GM12878 (cell line): ENCODE measurements at regions not wholly inside any gene's neighbourhood (a gene's known extent, or its start where the extent isn't known, plus 50 kb on each side); places are given as distances from the start of the nearest gene placed in this dataset.

Experiments
- ATAC-seq: fragments of 200-7000 bp; cut with Tn5 transposase; 3 replicates; pipeline ENCODE4 v1.9.1; 2020; ENCODE audit warnings: mild to moderate bottlenecking, moderate library complexity
- BruUV-seq: library from RNA; stranded (reverse); fragments of 400-500 nt; replicated peaks from 2 replicates; lab custom pipeline; 2021; lab: Mats Ljungman, UMichigan
- CTCF ChIA-PET: fragments of 300-600 bp; sonication (Branson Sonifier 250); formaldehyde crosslinking; extraction: SDS; loops from one replicate; lab custom pipeline; 2021; ENCODE audit warnings: inconsistent platforms; lab: Yijun Ruan, JAX
- POLR2A ChIA-PET: fragments of 350-600 bp; formaldehyde crosslinking; extraction: SDS; loops from one replicate; lab custom pipeline; 2021; ENCODE audit warnings: inconsistent platforms; lab: Charles Lee
- RAD21 ChIA-PET: fragments of 300-600 bp; sonication (Branson Sonifier 250); formaldehyde crosslinking; loops from one replicate; lab custom pipeline; 2023; ENCODE audit warnings: antibody characterized with exemption; ENCODE audit not compliant: unreplicated experiment; lab: Charles Lee
- SMC1A ChIA-PET: fragments of 300-600 bp; sonication (Branson Sonifier 250); formaldehyde crosslinking; loops from one replicate; lab custom pipeline; 2023; ENCODE audit not compliant: unreplicated experiment, uncharacterized antibody; lab: Charles Lee
- DNase-seq: peaks from one replicate; pipeline ENCODE4 v3.0.0-alpha.2; 2011; ENCODE audit warnings: low read depth, low spot score
- FAIRE-seq: peaks from 3 replicates; lab custom pipeline; 2011; peaks lifted over from hg19 to GRCh38; lab: Jason Lieb, UNC
- H2AFZ ChIP-seq: 2 replicates; pipeline ENCODE4 v1.6.0; 2011; ENCODE audit warnings: low read depth, low read length, control low read depth; ENCODE audit not compliant: control insufficient read depth
- H3K27ac ChIP-seq: 2 replicates; pipeline ENCODE4 v1.5.1; 2011; ENCODE audit warnings: control low read depth; ENCODE audit not compliant: control insufficient read depth, insufficient read depth
- H3K27me3 ChIP-seq, 2 experiments: replicated peaks in 1 of 2; 2 replicates each; pipeline versions ENCODE4 v1.6.0 to v1.6.1; 2011; ENCODE audit warnings: low read length in 1 of 2; ENCODE audit not compliant: control insufficient read depth in 2 of 2, insufficient read depth in 2 of 2
- H3K36me3 ChIP-seq, 2 experiments: 2 replicates each; pipeline ENCODE4 v1.5.1; 2011; ENCODE audit warnings: low read length in 1 of 2; ENCODE audit not compliant: control insufficient read depth in 2 of 2, insufficient read depth in 2 of 2
- H3K4me1 ChIP-seq: 2 replicates; pipeline ENCODE4 v1.6.1; 2011; ENCODE audit warnings: mild to moderate bottlenecking, low read length, moderate library complexity, mixed read lengths; ENCODE audit not compliant: control insufficient read depth, insufficient read depth
- H3K4me2 ChIP-seq: 2 replicates; pipeline ENCODE4 v1.6.0; 2011; ENCODE audit warnings: control low read depth; ENCODE audit not compliant: control insufficient read depth, insufficient read depth
- H3K4me3 ChIP-seq: fragments of 200-600 bp; sonication (generic); 2 replicates; pipeline ENCODE4 v1.5.1; 2016
- H3K79me2 ChIP-seq: 2 replicates; pipeline ENCODE4 v1.6.0; 2011; ENCODE audit warnings: low read length; ENCODE audit not compliant: control insufficient read depth, insufficient read depth
- H3K9ac ChIP-seq: 2 replicates; pipeline ENCODE4 v1.8.0; 2011; ENCODE audit warnings: low read length, control low read depth, mixed read lengths; ENCODE audit not compliant: control insufficient read depth, insufficient read depth
- H3K9me3 ChIP-seq: replicated peaks from 3 replicates; pipeline ENCODE4 v1.5.1; 2011; ENCODE audit warnings: mild to moderate bottlenecking, low read length; ENCODE audit not compliant: control insufficient read depth, insufficient read depth
- H4K20me1 ChIP-seq: 2 replicates; pipeline ENCODE4 v1.6.0; 2011; ENCODE audit not compliant: control insufficient read depth, insufficient read depth
- CREB1 ChIP-seq: IDR thresholded peaks from 2 replicates; pipeline ENCODE4 v1.6.1; 2012; ENCODE audit warnings: low read depth, mild to moderate bottlenecking, inconsistent platforms
- EED ChIP-seq: sonication (generic); IDR thresholded peaks from 2 replicates; pipeline ENCODE4 v1.6.1; 2016; ENCODE audit warnings: antibody characterized with exemption, low read depth
- EP300 ChIP-seq, 2 experiments: fragments of 150-350 bp in 1 of 2; IDR thresholded peaks; 2 replicates each; pipeline ENCODE4 v1.6.1; 2011 to 2012; ENCODE audit warnings: low read depth in 2 of 2, low read length in 2 of 2, borderline replicate concordance in 1 of 2, improper control_type of control experiment in 1 of 2, inconsistent platforms in 1 of 2; ENCODE audit not compliant: control insufficient read depth in 1 of 2
- FOXK2 ChIP-seq: fragments of 450-650 bp; IDR thresholded peaks from 2 replicates; pipeline ENCODE4 v1.6.1; 2017; ENCODE audit warnings: mild to moderate bottlenecking, moderate library complexity
- GABPA ChIP-seq: IDR thresholded peaks from 2 replicates; pipeline ENCODE4 v1.6.1; 2014; ENCODE audit warnings: antibody characterized with exemption, low read depth, mild to moderate bottlenecking, inconsistent platforms
- JUND ChIP-seq: IDR thresholded peaks from 2 replicates; pipeline ENCODE4 v1.6.1; 2012; ENCODE audit warnings: low read depth, mild to moderate bottlenecking, low read length, improper control_type of control experiment, moderate library complexity
- NBN ChIP-seq: fragments of 450-650 bp; IDR thresholded peaks from 2 replicates; pipeline ENCODE4 v1.6.1; 2016
- NR2C1 ChIP-seq: fragments of 450-650 bp; IDR thresholded peaks from 2 replicates; pipeline ENCODE4 v1.6.1; 2017; ENCODE audit warnings: antibody characterized with exemption, mild to moderate bottlenecking, moderate library complexity
- RAD51 ChIP-seq: fragments of 450-650 bp; IDR thresholded peaks from 2 replicates; pipeline ENCODE4 v1.6.1; 2016; ENCODE audit warnings: moderate library complexity, mild to moderate bottlenecking, inconsistent platforms
- SIX5 ChIP-seq: IDR thresholded peaks from 2 replicates; pipeline ENCODE4 v1.6.1; 2011; ENCODE audit warnings: mild to moderate bottlenecking, low read depth, low read length, moderate library complexity; ENCODE audit not compliant: severe bottlenecking
- SMAD5 ChIP-seq: IDR thresholded peaks from 2 replicates; pipeline ENCODE4 v1.6.1; 2016; ENCODE audit warnings: antibody characterized with exemption, low read depth
- SMARCA5 ChIP-seq: fragments of 450-650 bp; IDR thresholded peaks from 2 replicates; pipeline ENCODE4 v1.6.1; 2017; ENCODE audit warnings: mild to moderate bottlenecking
- SRF ChIP-seq, 2 experiments: IDR thresholded peaks; 2 replicates each; pipeline ENCODE4 v1.6.1; 2011; ENCODE audit warnings: low read depth in 2 of 2, low read length in 2 of 2, mild to moderate bottlenecking in 1 of 2, moderate library complexity in 1 of 2
- SUZ12 ChIP-seq: fragments of 200-600 bp; sonication (generic); IDR thresholded peaks from one replicate; pipeline ENCODE4 v1.6.1; 2018; ENCODE audit warnings: antibody characterized with exemption, mild to moderate bottlenecking; ENCODE audit not compliant: unreplicated experiment
- YY1 ChIP-seq: IDR thresholded peaks from 2 replicates; pipeline ENCODE4 v1.6.1; 2011; ENCODE audit warnings: low read depth, mild to moderate bottlenecking, low read length
- ZNF622 ChIP-seq: fragments of 450-650 bp; IDR thresholded peaks from 2 replicates; pipeline ENCODE4 v1.6.1; 2017; ENCODE audit warnings: mild to moderate bottlenecking, inconsistent platforms
- WGBS: methylation state at CpG from one replicate; pipeline ENCODE4 v1.1.6; 2016; ENCODE audit warnings: low lambda C conversion rate; ENCODE audit not compliant: insufficient replicate concordance, insufficient coverage; ENCODE audit errors: missing lambda C conversion rate; 5-methylcytosine and 5-hydroxymethylcytosine counted together
- in situ Hi-C: fragments of 300-500 bp; cut with MboI; formaldehyde crosslinking; loops from 9 replicates; pipeline ENCODE4 v1.14.3; 2018; ENCODE audit warnings: mixed read lengths
- intact Hi-C: fragments of 100-400 bp; cut with micrococcal nuclease; formaldehyde crosslinking; loops from one replicate; pipeline ENCODE4 v1.14.2; 2022; ENCODE audit not compliant: unreplicated experiment
- TF ChIP-seq, protein P1 (sequence below): IDR thresholded peaks from 2 replicates; pipeline ENCODE4 v1.6.1; 2011; ENCODE audit warnings: low read depth, mild to moderate bottlenecking, low read length, moderate library complexity, borderline replicate concordance; ENCODE audit errors: extremely low read depth
- TF ChIP-seq, protein P2 (sequence below): fragments of 450-650 bp; formaldehyde crosslinking; IDR thresholded peaks from 2 replicates; pipeline ENCODE4 v1.4.0; 2020; ENCODE audit warnings: mild to moderate bottlenecking, moderate library complexity
- TF ChIP-seq, protein P3 (sequence below): fragments of 150-350 bp; IDR thresholded peaks from 2 replicates; pipeline ENCODE4 v1.6.1; 2016; ENCODE audit warnings: low read depth, low read length

DNA sequence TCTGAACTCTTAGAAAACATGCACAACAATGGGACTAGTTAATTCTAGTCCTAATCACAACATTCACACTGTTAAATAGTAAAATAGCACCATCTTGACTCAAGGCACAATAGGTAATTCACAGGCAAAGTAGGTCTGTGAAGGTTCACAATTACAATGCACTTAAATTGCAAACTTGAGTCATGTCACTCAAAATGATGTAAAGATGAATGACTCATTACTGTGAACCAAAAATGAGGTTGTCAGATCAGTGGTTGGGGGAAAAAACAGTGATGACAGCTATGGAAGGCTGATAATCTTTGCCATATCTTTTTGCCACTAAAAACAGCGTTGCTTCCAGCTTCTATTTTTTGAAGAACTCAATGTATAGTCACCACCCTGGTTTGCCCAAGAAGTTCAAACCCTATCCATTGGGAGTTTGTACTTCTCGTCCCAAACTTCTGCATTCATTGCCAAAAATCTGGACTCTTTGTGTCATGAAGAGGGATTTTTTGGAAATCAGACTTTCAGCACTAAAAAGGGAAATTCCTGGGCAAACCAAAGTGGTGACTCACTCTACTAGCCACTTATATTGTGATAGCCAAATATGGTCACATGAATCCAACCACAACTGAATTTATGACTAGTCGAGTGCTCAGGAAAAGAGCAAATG is 200.9 kb upstream of the TMTC4 start:
- DNase-seq (peak; percentile 7), FAIRE-seq (no peak), ATAC-seq (peak; percentile 88)
- POLR2A ChIA-PET, result no interaction called here
- Histone ChIP-seq H3K79me2 (no peaks in the 10 kb centered on the region), H3K4me2 (no peak overlapping the region), H3K27ac (no peak overlapping the region), H3K4me3 (no peak overlapping the region), H3K36me3 (no peaks in the 10 kb centered on the region), H4K20me1 (no peaks in the 10 kb centered on the region), H3K9ac (no peak overlapping the region), H3K9me3 (no peaks in the 10 kb centered on the region; the same call in 2 of the 3 replicates), H3K27me3 (no peaks in the 10 kb centered on the region), H3K4me1 (no peaks in the 10 kb centered on the region), H2AFZ (no peak overlapping the region)
- CTCF ChIA-PET, result no interaction called here
- BruUV-seq, result no TSS peak
- SMC1A ChIA-PET, result no interaction called here
- RAD21 ChIA-PET, result no interaction called here
- intact Hi-C loops, result no loop called here
- 4% methylated on average over 3 of the region's 3 CpGs for WGBS
- in situ Hi-C loops, result no loop called here
- TF ChIP-seq, protein P1, sequence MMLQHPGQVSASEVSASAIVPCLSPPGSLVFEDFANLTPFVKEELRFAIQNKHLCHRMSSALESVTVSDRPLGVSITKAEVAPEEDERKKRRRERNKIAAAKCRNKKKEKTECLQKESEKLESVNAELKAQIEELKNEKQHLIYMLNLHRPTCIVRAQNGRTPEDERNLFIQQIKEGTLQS, result no peak
- no peak for TF ChIP-seq JUND
- TF ChIP-seq, protein P2, sequence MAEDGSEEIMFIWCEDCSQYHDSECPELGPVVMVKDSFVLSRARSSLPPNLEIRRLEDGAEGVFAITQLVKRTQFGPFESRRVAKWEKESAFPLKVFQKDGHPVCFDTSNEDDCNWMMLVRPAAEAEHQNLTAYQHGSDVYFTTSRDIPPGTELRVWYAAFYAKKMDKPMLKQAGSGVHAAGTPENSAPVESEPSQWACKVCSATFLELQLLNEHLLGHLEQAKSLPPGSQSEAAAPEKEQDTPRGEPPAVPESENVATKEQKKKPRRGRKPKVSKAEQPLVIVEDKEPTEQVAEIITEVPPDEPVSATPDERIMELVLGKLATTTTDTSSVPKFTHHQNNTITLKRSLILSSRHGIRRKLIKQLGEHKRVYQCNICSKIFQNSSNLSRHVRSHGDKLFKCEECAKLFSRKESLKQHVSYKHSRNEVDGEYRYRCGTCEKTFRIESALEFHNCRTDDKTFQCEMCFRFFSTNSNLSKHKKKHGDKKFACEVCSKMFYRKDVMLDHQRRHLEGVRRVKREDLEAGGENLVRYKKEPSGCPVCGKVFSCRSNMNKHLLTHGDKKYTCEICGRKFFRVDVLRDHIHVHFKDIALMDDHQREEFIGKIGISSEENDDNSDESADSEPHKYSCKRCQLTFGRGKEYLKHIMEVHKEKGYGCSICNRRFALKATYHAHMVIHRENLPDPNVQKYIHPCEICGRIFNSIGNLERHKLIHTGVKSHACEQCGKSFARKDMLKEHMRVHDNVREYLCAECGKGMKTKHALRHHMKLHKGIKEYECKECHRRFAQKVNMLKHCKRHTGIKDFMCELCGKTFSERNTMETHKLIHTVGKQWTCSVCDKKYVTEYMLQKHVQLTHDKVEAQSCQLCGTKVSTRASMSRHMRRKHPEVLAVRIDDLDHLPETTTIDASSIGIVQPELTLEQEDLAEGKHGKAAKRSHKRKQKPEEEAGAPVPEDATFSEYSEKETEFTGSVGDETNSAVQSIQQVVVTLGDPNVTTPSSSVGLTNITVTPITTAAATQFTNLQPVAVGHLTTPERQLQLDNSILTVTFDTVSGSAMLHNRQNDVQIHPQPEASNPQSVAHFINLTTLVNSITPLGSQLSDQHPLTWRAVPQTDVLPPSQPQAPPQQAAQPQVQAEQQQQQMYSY (CRISPR knock-in tag), result no peak
- no peak for TF ChIP-seq YY1
- no peak for TF ChIP-seq SMARCA5
- no peak for TF ChIP-seq FOXK2
- TF ChIP-seq NBN, result no peak
- no peak for TF ChIP-seq SMAD5
- no peak for TF ChIP-seq SUZ12
- no peak for TF ChIP-seq RAD51
- peak; percentile 19 to 96; a peak in 3 of 4 replicates for TF ChIP-seq SRF (IDR thresholded peaks at IDR 0.05; ENCODE audit: low read depth in 2 of 2, low read length in 2 of 2)
- TF ChIP-seq, protein P3, sequence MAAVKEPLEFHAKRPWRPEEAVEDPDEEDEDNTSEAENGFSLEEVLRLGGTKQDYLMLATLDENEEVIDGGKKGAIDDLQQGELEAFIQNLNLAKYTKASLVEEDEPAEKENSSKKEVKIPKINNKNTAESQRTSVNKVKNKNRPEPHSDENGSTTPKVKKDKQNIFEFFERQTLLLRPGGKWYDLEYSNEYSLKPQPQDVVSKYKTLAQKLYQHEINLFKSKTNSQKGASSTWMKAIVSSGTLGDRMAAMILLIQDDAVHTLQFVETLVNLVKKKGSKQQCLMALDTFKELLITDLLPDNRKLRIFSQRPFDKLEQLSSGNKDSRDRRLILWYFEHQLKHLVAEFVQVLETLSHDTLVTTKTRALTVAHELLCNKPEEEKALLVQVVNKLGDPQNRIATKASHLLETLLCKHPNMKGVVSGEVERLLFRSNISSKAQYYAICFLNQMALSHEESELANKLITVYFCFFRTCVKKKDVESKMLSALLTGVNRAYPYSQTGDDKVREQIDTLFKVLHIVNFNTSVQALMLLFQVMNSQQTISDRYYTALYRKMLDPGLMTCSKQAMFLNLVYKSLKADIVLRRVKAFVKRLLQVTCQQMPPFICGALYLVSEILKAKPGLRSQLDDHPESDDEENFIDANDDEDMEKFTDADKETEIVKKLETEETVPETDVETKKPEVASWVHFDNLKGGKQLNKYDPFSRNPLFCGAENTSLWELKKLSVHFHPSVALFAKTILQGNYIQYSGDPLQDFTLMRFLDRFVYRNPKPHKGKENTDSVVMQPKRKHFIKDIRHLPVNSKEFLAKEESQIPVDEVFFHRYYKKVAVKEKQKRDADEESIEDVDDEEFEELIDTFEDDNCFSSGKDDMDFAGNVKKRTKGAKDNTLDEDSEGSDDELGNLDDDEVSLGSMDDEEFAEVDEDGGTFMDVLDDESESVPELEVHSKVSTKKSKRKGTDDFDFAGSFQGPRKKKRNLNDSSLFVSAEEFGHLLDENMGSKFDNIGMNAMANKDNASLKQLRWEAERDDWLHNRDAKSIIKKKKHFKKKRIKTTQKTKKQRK, result no peak
- no peak for TF ChIP-seq GABPA
- no peak; a peak in 1 of 4 replicates for TF ChIP-seq EP300 (IDR thresholded peaks at IDR 0.05; ENCODE audit: borderline replicate concordance in 1 of 2, control insufficient read depth in 1 of 2, low read depth in 2 of 2, low read length in 2 of 2)
- TF ChIP-seq CREB1, result 0 out of 2 replicates have a peak, but pooled peaks have one; percentile 51
- TF ChIP-seq ZNF622, result no peak
- no peak for TF ChIP-seq NR2C1
- no peak for TF ChIP-seq SIX5
- peak; percentile 48; the same call in 1 of the 2 replicates for TF ChIP-seq EED
